Fibroblast of pulmonary artery (primary cell): ENCODE measurements at regions not wholly inside any gene's neighbourhood (a gene's known extent, or its start where the extent isn't known, plus 50 kb on each side); places are given as distances from the start of the nearest gene placed in this dataset.
"Not testable (repeated sequence)": the region's sequence is repeated elsewhere in the genome, so short reads cannot be mapped to it uniquely, and the experiment has no call there.

Experiments used
- DNase-seq: peaks from one replicate; pipeline ENCODE4 v3.0.0-alpha.2; 2010; ENCODE audit warnings: low read depth
- H3K4me3 ChIP-seq: replicated peaks from 2 replicates; pipeline ENCODE4 v1.5.1; 2011; ENCODE audit warnings: low read depth, mild to moderate bottlenecking, control low read depth, low read length, moderate library complexity
- CTCF ChIP-seq: IDR thresholded peaks from 2 replicates; pipeline ENCODE4 v1.5.1; 2011; ENCODE audit warnings: mild to moderate bottlenecking, control low read depth, low read length, inconsistent platforms; ENCODE audit errors: missing control alignments

GRCh38 chr17:20783091-20783490 lies 203.6 kb downstream of the CDRT15L2 start:
- TF ChIP-seq CTCF = no peak
- no peak for DNase-seq
- no peak overlapping the region for H3K4me3 ChIP-seq

- H3K4me3 ChIP-seq = no peak overlapping the region
- no peak for DNase-seq
- TF ChIP-seq CTCF = no peak
Observed at GRCh38 chr17:20784100-20784665, 204.7 kb downstream of the CDRT15L2 start.

GRCh38 chr17:20787281-20787680 lies 207.8 kb downstream of the CDRT15L2 start:
- no peak for DNase-seq
- H3K4me3 ChIP-seq = no peak overlapping the region
- TF ChIP-seq CTCF = no peak

- DNase-seq = no peak
- TF ChIP-seq CTCF = no peak
- no peak overlapping the region for H3K4me3 ChIP-seq
Observed at GRCh38 chr17:20791626-20792025, 212.1 kb downstream of the CDRT15L2 start.

- peak; percentile 13 for TF ChIP-seq CTCF
- DNase-seq, H3K4me3 ChIP-seq: not testable (repeated sequence)
Observed at GRCh38 chr17:20794532-20794931, 215.0 kb downstream of the CDRT15L2 start.

- no peak for TF ChIP-seq CTCF
- H3K4me3 ChIP-seq = no peak overlapping the region
- no peak for DNase-seq
Observed at GRCh38 chr17:20797292-20797691, 217.8 kb downstream of the CDRT15L2 start.

GRCh38 chr17:20800146-20800545 lies 220.6 kb downstream of the CDRT15L2 start:
- no peak overlapping the region for H3K4me3 ChIP-seq
- DNase-seq = no peak
- TF ChIP-seq CTCF = no peak
